GM19351 (cell line): ENCODE measurements at regions not wholly inside any gene's neighbourhood (a gene's known extent, or its start where the extent isn't known, plus 50 kb on each side); places are given as distances from the start of the nearest gene placed in this dataset.
"Not testable (repeated sequence)": the region's sequence is repeated elsewhere in the genome, so short reads cannot be mapped to it uniquely, and the experiment has no call there.

ENCODE experiments used
- ATAC-seq: cut with Tn5 transposase; IDR thresholded peaks from one replicate; pipeline ENCODE4 v1.9.1; 2021; ENCODE audit warnings: mild to moderate bottlenecking, moderate library complexity; ENCODE audit not compliant: unreplicated experiment

DNA sequence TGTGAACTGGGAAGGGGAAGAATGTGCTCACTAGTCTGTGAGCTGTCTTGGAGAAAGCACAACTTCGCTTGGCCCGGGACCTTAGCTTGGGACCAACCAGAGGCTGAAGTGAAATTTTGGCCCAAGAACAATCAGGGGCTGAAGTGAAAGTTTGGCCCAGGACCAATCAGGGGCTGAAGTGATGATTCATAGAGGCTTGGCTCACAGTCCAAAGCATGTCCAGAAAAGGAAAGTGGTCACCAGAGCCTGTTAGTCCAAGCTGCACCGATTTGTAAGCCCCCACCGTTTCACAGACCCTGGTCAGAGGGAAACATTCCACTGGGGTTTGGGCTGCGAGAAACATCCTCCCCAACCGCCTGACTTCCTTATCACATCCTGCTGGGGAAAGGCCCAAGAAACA lies 763.3 kb downstream of the SPATA31A7 start:
- ATAC-seq: not testable (repeated sequence)

DNA sequence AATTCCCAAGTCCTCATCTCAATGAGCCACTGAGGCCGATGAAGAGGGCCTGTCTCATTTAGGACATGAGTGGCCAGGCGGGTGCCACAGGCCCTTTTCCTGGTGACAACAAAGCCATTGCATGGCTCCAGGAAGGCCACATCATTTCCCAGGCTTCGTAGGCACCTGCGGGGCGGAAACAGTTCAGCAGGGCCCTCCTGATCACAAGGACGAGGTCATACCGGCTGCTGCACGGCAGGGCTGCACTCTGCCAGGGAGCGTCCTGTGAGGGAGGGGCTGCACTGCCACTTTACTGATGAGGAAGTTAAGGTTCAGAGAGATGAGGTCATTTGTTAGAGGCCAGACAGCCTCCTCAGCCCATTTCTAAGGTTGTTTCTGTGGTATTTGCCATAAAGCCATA lies 781.8 kb downstream of the SPATA31A7 start:
- not testable (repeated sequence) for ATAC-seq

DNA sequence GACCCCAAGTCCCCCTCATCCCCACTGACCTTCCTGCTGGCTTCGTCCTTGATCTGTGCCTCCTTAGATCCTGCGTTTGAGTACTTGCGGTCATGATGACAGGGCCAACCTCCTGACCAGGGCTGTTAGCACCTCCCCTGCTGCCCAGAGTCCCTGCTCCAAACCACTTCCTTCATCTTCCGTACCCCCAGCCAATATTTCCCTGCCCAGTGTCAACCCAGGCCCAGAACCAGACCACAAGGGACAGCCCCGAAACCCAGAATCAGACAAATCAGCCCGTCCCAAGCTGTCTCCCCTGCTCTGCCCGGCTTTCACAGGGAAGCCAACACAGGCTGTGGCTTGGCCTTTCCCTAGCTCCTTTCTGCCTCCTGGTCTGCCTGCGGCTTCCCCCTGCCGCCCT lies 784.7 kb downstream of the SPATA31A7 start:
- ATAC-seq: not testable (repeated sequence)

DNA sequence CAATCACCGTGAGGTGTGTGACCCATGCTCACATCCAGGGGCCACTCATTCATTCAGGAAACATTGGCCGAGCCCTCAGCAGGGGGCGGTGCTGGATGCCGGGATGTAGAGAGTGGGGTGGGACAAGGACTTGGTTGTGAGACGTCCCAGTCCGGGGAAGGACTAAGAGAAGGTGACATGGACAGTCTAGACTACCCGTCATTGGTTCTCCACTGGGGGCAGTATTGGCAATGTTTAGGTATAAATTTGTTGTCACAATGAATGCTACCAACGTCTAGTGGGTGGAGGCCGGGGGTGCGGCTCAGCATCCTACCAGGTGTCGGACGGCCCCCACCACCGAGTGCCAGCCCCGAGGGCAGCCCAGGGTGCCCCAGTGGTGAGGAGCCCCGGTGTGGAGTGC lies 786.5 kb downstream of the SPATA31A7 start:
- peak; percentile 50 for ATAC-seq

DNA sequence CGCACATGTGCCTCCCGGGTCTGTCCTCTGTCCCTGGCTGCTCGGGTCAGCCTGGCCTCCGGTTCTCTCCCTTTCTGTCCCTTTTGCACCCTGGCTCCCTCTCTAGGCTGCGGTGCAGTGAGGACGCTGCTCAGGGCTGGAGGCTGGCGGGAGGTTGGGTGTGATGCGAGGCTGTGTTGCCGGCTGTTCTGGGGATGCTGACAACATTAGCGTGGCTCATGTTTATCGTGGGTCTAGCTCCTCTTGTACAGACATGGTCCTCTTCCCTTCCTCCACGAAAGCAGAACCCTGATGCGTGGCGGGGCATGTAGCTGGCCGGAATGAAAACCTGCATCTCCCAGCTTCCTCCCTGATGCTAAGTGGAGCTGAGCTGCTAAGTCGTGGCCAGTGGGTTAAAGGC lies 792.9 kb downstream of the SPATA31A7 start:
- not testable (repeated sequence) for ATAC-seq

DNA sequence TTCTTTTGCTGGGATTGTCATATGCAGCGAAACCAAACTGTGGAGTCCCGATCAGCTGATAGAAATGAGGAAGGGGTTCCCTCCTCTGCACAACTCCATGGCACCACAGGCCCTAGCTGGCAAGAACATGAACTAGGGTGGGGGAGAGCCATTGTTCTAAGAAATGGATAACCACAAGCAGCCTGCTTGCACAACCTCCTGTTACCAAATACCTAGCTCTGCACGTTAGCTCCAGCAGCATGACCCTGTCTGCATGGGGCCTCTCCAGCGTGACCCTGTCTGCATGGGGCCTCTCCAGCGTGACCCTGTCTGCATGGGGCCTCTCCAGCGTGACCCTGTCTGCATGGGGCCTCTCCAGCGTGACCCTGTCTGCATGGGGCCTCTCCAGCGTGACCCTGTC lies 793.6 kb downstream of the SPATA31A7 start:
- ATAC-seq: not testable (repeated sequence)

DNA sequence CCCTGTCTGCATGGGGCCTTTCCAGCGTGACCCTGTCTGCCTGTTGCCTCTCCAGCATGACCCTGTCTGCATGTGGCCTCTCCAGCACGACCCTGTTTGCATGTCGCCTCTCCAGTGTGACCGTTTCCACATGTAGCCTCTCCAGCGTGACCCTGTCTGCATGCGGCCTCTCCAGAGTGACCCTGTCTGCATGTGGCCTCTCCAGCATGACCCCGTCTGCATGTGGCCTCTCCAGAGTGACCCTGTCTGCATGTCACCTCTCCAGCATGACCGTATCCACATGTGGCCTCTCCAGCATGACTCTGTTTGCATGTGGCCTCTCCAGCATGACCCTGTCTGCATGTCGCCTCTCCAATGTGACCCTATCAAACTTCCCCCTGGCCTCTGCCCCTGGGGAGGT lies 794.1 kb downstream of the SPATA31A7 start:
- ATAC-seq: not testable (repeated sequence)

DNA sequence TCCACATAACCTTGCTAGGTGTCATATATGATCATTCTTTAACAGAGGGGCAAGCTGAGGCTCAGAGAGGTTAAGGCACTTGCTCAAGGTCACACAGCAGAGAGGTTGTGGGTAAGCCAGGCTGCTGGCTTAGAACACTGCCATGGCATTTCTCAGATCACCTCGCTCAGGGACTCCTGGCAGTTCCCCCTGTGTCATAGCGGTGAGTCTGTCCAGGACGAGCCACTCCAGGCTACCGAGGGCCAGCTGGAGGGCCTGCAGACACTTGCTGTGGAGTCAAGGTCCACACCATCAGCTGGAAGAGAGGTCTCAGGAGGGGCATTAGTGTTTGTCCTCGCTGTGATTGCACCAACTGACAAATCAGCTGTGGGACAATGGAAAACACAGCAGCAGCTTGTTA lies 794.7 kb downstream of the SPATA31A7 start:
- ATAC-seq: not testable (repeated sequence)

DNA sequence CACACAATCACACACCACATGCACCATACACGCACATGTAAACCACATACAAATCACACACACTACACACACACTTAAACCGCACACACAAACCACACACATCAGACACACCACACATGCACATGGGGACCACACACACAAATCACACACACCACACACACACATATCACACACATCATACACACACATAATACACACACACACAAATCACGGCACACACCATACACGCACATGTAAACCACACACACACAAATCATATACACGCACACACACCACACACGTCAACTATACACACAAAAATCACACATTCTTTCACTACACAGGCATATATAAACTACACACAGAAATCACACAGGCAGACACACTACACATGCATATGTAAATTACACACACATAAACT lies 802.3 kb downstream of the SPATA31A7 start:
- ATAC-seq: not testable (repeated sequence)

DNA sequence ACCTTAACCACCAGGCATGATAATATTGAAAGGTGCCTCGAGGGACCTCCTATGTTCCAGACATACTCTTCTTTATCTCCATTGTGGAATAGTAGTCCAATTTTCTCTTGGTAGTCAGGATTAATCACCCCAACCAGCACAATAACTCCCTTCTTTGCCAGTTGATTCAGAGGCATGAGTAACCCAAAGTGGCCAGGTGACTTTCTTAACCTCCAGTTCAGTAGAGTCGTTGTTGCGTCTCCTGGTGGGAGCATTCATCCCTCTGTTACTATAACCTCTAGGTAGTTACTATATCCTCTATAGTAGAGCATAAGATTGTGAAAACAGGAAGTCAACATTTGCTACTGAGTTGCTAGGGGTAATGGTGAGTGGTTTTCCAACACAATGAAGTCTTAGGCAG lies 842.6 kb downstream of the SPATA31A7 start:
- ATAC-seq: not testable (repeated sequence)

DNA sequence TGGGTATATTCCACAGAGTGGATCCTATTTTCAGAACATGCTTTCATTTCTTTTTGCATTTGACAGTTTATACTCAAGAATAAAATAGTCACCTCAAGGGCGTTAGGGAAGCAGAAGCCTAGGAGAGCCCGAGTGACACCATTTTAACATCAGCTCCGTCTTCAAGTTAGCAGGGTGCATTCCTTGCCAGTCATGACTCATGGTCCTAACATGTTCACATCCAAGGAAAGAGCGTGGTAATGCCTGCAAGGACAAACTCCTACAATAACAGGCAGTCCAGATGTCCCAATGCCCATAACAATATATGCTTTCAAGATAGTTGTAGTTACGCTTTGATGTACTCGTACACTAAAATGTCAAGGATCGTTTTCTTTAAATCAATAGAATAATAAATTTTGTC lies 848.4 kb downstream of the SPATA31A7 start:
- ATAC-seq: not testable (repeated sequence)

DNA sequence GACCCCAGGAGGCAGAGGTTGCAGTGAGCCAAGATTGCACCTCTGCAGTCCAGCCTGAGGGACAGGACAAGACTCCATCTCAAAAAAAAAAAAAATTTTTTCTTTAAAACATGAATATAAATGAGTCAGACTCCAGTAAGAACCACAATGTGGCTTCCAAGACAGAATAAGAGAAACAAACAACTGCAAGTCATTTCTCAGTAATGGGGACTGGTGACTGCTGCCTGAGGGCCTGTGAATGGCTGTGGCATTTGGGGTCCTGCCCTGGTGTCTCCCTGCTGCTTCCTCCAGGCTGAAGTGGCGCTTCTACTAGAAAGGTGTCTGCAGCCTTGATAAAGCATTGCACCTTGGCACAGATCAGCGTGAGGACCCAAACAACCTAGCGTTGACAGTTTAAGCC lies 868.3 kb downstream of the SPATA31A7 start:
- not testable (repeated sequence) for ATAC-seq

DNA sequence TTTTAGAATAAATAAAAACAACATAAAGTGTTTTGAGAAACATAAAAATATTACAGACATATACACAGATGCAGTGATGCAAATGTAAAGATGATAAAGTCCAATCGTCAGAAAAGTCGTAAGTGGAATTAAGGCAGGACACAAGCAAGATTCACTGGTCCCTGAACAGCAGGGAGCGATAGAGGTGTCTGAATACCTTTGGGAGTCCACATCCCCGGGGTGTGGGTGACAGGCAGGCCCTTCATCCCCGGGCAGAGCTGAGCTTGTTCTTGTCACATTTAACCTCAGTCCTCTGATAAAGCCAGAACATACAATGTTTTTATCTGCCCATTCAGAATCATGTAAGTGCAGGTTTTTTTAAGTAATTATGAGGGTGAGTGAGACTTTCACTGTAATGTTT lies 881.2 kb downstream of the SPATA31A7 start:
- ATAC-seq: not testable (repeated sequence)

DNA sequence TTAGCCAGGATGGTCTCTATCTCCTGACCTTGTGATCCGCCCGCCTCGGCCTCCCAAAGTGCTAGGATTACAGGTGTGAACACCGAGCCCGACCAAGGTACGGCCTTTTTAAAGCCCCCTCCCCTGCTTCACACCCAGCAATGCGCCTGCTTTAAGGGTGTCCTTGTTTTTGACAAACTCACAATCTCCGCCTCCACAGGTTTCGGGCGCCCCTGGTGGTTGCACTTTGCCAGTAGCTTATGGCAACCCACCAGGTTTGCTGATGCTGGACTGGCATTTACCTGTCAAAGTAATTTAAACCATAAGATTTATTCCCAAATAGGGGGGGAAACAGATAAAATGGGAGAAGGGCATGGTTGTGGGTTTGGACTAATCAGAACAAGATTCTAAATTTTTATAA lies 883.6 kb downstream of the SPATA31A7 start:
- not testable (repeated sequence) for ATAC-seq

DNA sequence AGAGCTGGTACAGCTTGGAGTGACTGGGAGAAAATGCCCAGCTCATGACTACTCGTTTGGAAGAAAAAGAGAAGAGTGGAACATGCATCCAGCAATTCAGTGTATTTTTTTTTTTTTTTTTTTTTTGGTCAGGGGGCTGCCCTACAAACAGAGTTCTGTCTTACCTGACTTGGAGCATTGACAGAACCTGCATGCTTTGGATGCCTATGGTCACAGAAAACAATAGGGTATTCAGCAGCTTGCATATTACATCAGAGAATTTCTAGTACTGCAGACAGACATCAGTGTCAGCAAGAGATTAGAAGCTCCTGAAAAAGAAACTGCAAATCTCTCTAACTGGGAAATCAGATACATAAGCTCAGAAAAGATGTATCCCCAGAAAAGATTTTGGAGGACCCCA lies 894.4 kb downstream of the SPATA31A7 start:
- ATAC-seq: not testable (repeated sequence)

DNA sequence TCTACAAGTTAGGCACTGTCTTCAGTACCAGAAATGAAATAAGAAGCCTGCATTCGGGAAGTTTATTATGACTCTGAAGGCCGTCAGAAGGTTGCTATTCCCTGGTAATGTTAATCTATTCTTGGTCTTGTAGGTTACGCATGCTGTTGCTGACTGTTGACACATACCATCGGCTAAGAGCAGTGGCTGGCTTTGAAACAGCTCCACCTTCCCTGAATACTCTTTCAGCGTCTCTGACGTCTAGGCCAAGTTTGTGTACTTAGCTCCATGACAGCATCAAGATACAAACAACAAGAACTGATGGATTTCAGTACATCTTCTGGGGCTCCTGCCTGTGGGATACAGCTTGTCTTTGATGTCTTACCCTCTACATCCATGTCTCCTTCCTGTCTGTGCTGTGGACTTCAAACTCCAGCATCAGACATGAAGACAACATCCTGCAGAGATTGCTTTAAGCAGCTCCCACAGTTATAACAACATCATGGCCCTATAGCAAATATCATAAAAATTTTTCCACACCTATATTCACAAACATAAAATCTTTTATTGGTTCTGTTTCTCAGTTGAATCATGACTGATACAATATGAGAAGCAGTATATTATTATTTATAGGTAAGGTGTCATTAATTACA lies 906.0 kb downstream of the SPATA31A7 start:
- ATAC-seq: not testable (repeated sequence)

DNA sequence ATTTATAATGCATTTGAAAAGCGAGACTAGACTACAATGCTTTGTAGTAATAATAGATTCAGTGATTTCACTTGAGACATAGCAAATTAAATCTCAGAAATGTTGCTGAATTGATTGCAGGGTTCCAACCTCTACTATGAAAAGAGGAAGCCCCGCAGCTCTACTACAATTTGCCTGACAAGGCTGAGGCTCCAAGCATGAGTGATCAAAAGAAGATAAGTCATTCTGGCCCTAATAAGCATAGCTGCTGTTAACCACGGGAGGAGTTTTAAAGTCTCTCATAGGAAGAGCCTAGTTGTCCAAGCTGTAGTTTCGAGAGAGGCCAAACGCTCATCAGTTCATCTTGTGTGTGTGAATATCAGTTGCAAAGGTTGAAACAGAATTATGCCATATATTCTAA lies 920.6 kb downstream of the SPATA31A7 start:
- ATAC-seq: peak; percentile 98

DNA sequence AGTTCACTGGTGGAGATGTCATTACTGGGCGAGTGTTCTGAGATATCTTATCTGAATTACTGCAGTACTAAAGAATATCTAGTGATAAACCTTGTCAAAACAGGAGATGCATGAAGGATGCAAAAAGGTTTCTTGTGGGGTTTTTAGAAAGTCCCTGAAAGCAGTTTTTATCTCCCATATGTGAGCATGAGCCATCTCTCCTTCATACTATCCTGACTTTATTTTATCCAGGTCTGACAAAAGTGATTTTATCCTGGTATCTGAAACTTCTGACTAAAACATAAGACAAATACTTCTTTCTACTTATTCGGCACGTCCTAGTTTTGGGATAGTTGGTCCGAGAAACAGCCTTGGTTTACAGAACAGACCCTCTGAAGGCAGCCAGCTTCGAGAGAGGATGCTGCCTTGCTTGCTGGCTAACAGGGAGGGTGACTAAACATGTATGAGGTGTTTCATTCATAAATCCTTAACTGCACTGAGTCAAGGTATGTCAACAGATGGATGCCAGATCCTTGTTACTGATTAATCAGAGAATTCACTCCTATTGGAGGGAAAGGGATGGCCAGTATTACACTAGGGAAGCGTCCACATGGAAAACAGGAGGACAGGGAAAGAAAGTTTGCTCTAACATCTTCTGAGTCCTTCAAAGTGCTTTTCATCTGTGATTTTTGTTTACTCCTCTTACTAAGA lies 927.3 kb downstream of the SPATA31A7 start:
- not testable (repeated sequence) for ATAC-seq

DNA sequence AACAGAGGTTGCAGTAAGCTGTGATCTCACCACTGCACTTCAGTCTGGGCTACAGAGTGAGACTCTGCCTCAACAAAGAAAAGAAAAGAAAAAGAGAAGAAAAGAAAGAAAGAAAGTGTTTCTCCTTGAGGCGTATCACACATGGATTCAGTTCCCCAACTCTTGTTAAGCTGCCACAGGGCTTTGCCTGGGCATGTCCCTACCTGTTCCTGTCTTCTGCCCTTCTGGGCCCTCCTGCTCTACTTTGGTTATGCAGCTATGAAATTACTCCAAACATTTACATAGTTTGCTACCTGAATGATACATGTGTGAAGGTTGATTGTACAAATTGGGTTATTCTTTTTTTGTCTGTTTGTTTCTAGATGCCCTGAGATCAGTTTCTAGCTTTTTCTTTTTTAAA lies 929.8 kb downstream of the SPATA31A7 start:
- ATAC-seq: not testable (repeated sequence)

DNA sequence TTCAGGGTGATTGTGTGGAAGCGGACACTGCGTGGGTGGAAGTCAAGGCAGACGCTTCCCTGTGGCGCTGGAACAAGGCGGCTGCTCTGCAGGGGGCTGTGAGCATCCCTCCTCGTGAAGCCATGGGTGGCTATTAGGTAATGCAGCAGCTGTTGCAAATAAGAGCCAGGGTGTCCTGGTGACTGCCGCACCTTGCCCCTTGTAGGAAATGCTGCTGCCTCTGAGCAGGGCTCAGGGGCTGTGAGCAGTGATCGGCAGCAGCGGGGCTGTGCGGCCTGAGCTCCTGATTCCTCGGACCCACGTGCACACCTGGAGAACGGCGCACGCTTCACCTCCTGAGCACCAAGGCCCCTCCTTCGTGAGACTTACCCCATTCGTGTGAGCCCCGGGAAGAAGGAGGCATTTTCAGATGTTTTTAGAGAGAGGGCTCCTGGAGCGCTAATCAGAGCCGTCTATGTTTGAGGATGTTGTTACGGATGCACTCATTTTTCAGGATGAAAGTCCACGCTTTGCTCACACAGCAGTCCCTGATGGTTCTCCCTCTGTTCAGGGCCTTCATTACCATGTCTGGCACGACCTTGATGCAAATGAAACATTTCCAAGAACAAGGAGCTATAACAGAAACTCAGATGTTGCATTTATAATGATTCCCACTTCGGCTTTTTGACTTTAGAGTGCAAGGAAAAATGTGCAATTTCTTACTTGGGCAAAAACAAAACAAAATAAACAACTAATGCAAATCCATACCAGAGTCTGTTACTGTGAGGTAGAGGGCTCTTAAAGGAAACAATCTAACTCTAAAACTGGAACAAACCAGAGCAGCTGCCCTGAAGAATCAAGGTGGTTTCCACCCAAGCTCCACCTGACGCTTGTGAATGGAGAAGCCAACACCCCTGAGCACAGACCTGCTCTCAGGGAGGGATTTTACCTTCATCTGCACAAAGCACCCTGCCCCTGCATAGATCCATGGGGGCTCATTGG lies 936.1 kb downstream of the SPATA31A7 start:
- not testable (repeated sequence) for ATAC-seq

DNA sequence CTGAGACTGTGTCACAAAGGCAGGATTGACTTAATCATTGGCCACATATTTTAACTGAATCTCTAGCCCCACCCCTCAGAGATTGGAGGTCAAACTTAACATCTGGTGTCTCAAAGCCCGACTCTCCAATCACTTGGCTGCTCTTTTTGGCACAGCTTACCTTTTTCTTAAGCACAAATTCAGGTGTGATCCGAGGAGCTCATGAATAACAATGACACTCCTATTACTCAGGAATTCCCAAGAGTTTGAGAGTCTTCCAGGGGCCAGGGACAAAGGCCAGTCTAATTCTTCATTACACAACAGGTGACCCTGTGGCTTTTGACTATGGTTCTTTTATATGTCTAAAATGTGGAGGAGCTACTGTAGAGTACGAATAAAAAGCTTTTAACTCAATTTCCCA lies 945.2 kb downstream of the SPATA31A7 start:
- ATAC-seq: not testable (repeated sequence)
